Fibroblast of lung (primary cell): ENCODE measurements at regions not wholly inside any gene's neighbourhood (a gene's known extent, or its start where the extent isn't known, plus 50 kb on each side); places are given as distances from the start of the nearest gene placed in this dataset.

Source experiments
- CTCF ChIP-seq, 2 donors: IDR thresholded peaks in 1 of 2; conservative IDR thresholded peaks in 1 of 2; 1 replicate in 1 of 2; 2 replicates in 1 of 2; pipeline ENCODE4 v1.5.1; 2011 to 2012; ENCODE audit warnings: low read length in 2 of 2, control low read depth in 1 of 2, inconsistent platforms in 1 of 2, low read depth in 1 of 2, mild to moderate bottlenecking in 1 of 2
- EZH2 ChIP-seq: IDR thresholded peaks from 2 replicates; pipeline ENCODE4 v1.5.1; 2012; ENCODE audit warnings: low read length, control low read depth, mild to moderate bottlenecking; ENCODE audit errors: missing control alignments

- TF ChIP-seq EZH2 (no peak), CTCF (conservative IDR thresholded peaks at IDR 0.05 in 1 of 2, IDR thresholded peaks at IDR 0.05 in 1 of 2; ENCODE audit: low read depth in 1 of 2, low read length in 2 of 2) (no peak)
These were observed 60.2 kb downstream of the SLIT2 start for GRCh38 chr4:20311856-20312255.
